ENCODE measurements at regions not wholly inside any gene's neighbourhood (a gene's known extent, or its start where the extent isn't known, plus 50 kb on each side); places are given as distances from the start of the nearest gene placed in this dataset.

DNA sequence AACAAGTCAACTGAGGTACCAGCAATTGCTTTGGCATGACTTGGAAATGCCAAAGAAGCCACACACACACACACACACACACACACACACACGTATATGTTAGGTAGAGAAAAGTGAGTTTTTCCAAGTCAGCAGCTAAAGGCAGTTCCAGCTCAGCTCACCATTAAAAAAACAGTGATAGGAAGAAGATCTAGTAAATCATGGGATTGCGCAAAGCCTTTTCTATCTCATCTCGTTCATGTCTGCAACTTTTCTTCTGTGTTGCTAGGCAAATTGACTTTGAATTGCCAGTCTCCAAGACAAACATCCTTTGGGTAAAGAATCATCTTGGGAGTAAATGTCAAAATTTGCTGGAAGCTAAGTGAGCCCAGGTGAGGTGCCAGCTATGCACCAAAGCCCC, 500.1 kb downstream of the ENC1 start:
- DNase-seq, result peak; percentile 6
- H3K4me1 Mint-ChIP-seq (ENCODE audit: low read depth), result peaks cover 26% of the 10 kb centered on the region
- H3K9me3 Mint-ChIP-seq, result no peaks in the 10 kb centered on the region
- H3K36me3 Mint-ChIP-seq (ENCODE audit: low read depth), result no peaks in the 10 kb centered on the region
- TF ChIP-seq, protein P1, sequence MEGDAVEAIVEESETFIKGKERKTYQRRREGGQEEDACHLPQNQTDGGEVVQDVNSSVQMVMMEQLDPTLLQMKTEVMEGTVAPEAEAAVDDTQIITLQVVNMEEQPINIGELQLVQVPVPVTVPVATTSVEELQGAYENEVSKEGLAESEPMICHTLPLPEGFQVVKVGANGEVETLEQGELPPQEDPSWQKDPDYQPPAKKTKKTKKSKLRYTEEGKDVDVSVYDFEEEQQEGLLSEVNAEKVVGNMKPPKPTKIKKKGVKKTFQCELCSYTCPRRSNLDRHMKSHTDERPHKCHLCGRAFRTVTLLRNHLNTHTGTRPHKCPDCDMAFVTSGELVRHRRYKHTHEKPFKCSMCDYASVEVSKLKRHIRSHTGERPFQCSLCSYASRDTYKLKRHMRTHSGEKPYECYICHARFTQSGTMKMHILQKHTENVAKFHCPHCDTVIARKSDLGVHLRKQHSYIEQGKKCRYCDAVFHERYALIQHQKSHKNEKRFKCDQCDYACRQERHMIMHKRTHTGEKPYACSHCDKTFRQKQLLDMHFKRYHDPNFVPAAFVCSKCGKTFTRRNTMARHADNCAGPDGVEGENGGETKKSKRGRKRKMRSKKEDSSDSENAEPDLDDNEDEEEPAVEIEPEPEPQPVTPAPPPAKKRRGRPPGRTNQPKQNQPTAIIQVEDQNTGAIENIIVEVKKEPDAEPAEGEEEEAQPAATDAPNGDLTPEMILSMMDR (IDR thresholded peaks at IDR 0.05), result no peak
- H3K27me3 Mint-ChIP-seq (ENCODE audit: insufficient read depth), result peaks cover 5% of the 10 kb centered on the region; the same call in 1 of the 2 replicates
- no peak overlapping the region for H3K4me3 Mint-ChIP-seq
- peak overlapping the region; percentile 75 for H3K27ac Mint-ChIP-seq

DNA sequence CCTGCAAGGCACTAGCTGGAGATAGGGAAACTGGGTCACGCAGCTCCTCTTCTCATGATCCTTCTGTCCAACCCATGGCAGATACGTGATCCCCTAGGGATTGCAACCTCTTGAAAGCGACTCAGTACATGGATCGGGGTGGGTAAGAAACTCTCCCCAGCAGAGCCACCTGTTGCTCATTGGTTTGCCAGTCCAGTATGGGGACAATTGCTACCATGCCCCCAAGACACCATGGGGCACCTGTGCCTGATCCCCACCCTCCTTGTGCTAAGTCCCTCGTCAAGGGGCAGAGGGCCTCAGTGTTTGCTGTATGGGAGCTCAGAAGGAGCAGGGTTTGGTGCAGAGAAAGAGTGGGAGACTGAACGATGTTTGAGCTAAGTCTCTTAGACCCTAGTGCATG, 500.9 kb downstream of the ENC1 start:
- Mint-ChIP-seq H3K4me3 (no peak overlapping the region), H3K9me3 (no peaks in the 10 kb centered on the region), H3K36me3 (ENCODE audit: low read depth) (no peaks in the 10 kb centered on the region), H3K27ac (no peak overlapping the region), H3K4me1 (ENCODE audit: low read depth) (peaks cover 29% of the 10 kb centered on the region), H3K27me3 (ENCODE audit: insufficient read depth) (peaks cover 5% of the 10 kb centered on the region; the same call in 1 of the 2 replicates)
- TF ChIP-seq, protein P1 (IDR thresholded peaks at IDR 0.05), result no peak
- DNase-seq, result no peak

DNA sequence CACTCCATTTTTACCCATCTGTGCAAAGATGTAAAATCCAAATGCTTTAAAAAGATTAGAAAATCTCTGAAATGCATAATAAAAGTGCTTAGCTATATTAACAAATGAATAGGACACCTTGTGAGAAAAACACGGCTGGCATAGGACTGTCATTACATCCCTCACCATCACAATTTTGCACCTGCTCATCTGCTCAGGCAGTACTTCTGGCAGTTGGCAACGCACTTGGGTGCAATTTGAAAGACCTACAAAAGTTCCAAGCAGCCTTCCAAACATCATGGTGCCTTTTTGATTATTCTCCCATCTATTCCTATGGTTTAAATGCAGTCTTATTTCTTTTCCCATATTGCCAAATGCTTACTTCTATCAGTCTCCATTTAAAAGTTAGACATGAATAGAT, 501.8 kb downstream of the ENC1 start:
- DNase-seq, result no peak
- TF ChIP-seq, protein P1 (IDR thresholded peaks at IDR 0.05), result no peak
- Mint-ChIP-seq H3K27me3 (ENCODE audit: insufficient read depth) (peaks cover 5% of the 10 kb centered on the region; the same call in 1 of the 2 replicates), H3K9me3 (no peaks in the 10 kb centered on the region), H3K27ac (no peak overlapping the region), H3K4me3 (no peak overlapping the region), H3K36me3 (ENCODE audit: low read depth) (no peaks in the 10 kb centered on the region), H3K4me1 (ENCODE audit: low read depth) (peaks cover 29% of the 10 kb centered on the region)

DNA sequence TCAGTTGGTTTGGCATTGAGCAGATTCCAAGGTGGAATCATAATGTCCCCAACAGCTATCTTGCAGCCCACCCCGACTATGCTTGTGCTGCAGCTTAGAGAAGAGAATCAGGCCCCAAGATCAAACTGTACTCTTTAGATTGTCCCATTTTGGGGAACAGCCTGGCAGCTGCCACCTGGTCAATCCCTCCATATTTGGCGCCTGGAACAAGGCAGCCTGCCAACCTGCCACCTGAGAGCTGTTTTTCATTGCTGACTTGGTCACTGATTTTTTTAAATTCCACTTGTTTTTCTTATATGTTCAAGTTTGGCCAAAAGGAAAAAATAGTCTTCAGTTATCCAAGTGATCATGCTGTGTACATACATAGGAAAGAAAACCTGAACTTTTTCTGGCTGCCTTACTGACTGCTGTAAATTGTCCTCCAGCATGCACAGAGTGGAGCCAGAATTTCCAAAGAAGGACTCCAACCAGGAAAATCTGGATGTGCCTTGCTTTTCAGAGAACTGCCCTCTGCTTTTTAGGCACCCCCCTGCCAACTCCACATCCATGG, 504.2 kb downstream of the ENC1 start:
- H3K4me1 Mint-ChIP-seq (ENCODE audit: low read depth), result peaks cover 19% of the 10 kb centered on the region

DNA sequence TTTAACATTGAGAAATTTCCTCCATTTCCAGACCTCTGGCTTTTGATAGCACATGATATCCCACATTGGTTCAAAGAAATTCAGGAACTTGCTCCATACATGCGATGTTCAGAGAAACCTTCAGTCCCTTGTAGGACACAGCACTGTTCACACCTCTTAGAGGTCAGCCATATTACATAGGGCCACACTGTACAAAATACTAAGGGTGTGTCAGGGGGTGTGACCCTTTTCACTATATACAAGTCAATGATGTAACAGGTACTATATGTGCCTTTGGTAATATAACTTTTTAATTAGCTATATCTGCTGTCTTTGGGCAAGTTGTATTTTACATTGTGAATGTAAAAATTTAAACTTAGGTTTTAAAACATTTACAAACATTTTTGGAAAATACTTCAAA, 505.5 kb downstream of the ENC1 start:
- DNase-seq, result no peak
- H3K9me3 Mint-ChIP-seq, result no peaks in the 10 kb centered on the region
- no peak overlapping the region for H3K4me3 Mint-ChIP-seq
- H3K36me3 Mint-ChIP-seq (ENCODE audit: low read depth), result no peaks in the 10 kb centered on the region
- no peak overlapping the region for H3K27ac Mint-ChIP-seq
- peaks cover 7% of the 10 kb centered on the region for H3K27me3 Mint-ChIP-seq (ENCODE audit: insufficient read depth)
- H3K4me1 Mint-ChIP-seq (ENCODE audit: low read depth), result peaks cover 6% of the 10 kb centered on the region; the same call in 1 of the 2 replicates
- TF ChIP-seq, protein P1 (IDR thresholded peaks at IDR 0.05), result no peak

More for the DNA sequence above, 504.2 kb downstream of the ENC1 start:
- no peak for DNase-seq
- no peaks in the 10 kb centered on the region for H3K9me3 Mint-ChIP-seq
- TF ChIP-seq, protein P1 (IDR thresholded peaks at IDR 0.05), result no peak
- no peaks in the 10 kb centered on the region for H3K36me3 Mint-ChIP-seq (ENCODE audit: low read depth)
- H3K4me3 Mint-ChIP-seq, result no peak overlapping the region
- no peak overlapping the region for H3K27ac Mint-ChIP-seq
- peaks cover 7% of the 10 kb centered on the region for H3K27me3 Mint-ChIP-seq (ENCODE audit: insufficient read depth)
